GM12878 (cell line): ENCODE measurements at regions not wholly inside any gene's neighbourhood (a gene's known extent, or its start where the extent isn't known, plus 50 kb on each side); places are given as distances from the start of the nearest gene placed in this dataset.

Experiments
- ATAC-seq: fragments of 200-7000 bp; cut with Tn5 transposase; 3 replicates; pipeline ENCODE4 v1.9.1; 2020; ENCODE audit warnings: mild to moderate bottlenecking, moderate library complexity
- BruUV-seq: library from RNA; stranded (reverse); fragments of 400-500 nt; replicated peaks from 2 replicates; lab custom pipeline; 2021; lab: Mats Ljungman, UMichigan
- CTCF ChIA-PET: fragments of 300-600 bp; sonication (Branson Sonifier 250); formaldehyde crosslinking; extraction: SDS; loops from one replicate; lab custom pipeline; 2021; ENCODE audit warnings: inconsistent platforms; lab: Yijun Ruan, JAX
- POLR2A ChIA-PET: fragments of 350-600 bp; formaldehyde crosslinking; extraction: SDS; loops from one replicate; lab custom pipeline; 2021; ENCODE audit warnings: inconsistent platforms; lab: Charles Lee
- RAD21 ChIA-PET: fragments of 300-600 bp; sonication (Branson Sonifier 250); formaldehyde crosslinking; loops from one replicate; lab custom pipeline; 2023; ENCODE audit warnings: antibody characterized with exemption; ENCODE audit not compliant: unreplicated experiment; lab: Charles Lee
- SMC1A ChIA-PET: fragments of 300-600 bp; sonication (Branson Sonifier 250); formaldehyde crosslinking; loops from one replicate; lab custom pipeline; 2023; ENCODE audit not compliant: unreplicated experiment, uncharacterized antibody; lab: Charles Lee
- DNase-seq: peaks from one replicate; pipeline ENCODE4 v3.0.0-alpha.2; 2011; ENCODE audit warnings: low read depth, low spot score
- FAIRE-seq: peaks from 3 replicates; lab custom pipeline; 2011; peaks lifted over from hg19 to GRCh38; lab: Jason Lieb, UNC
- H2AFZ ChIP-seq: 2 replicates; pipeline ENCODE4 v1.6.0; 2011; ENCODE audit warnings: low read depth, low read length, control low read depth; ENCODE audit not compliant: control insufficient read depth
- H3K27ac ChIP-seq: 2 replicates; pipeline ENCODE4 v1.5.1; 2011; ENCODE audit warnings: control low read depth; ENCODE audit not compliant: control insufficient read depth, insufficient read depth
- H3K27me3 ChIP-seq, 2 experiments: replicated peaks in 1 of 2; 2 replicates each; pipeline versions ENCODE4 v1.6.0 to v1.6.1; 2011; ENCODE audit warnings: low read length in 1 of 2; ENCODE audit not compliant: control insufficient read depth in 2 of 2, insufficient read depth in 2 of 2
- H3K36me3 ChIP-seq, 2 experiments: 2 replicates each; pipeline ENCODE4 v1.5.1; 2011; ENCODE audit warnings: low read length in 1 of 2; ENCODE audit not compliant: control insufficient read depth in 2 of 2, insufficient read depth in 2 of 2
- H3K4me1 ChIP-seq: 2 replicates; pipeline ENCODE4 v1.6.1; 2011; ENCODE audit warnings: mild to moderate bottlenecking, low read length, moderate library complexity, mixed read lengths; ENCODE audit not compliant: control insufficient read depth, insufficient read depth
- H3K4me2 ChIP-seq: 2 replicates; pipeline ENCODE4 v1.6.0; 2011; ENCODE audit warnings: control low read depth; ENCODE audit not compliant: control insufficient read depth, insufficient read depth
- H3K4me3 ChIP-seq: fragments of 200-600 bp; sonication (generic); 2 replicates; pipeline ENCODE4 v1.5.1; 2016
- H3K79me2 ChIP-seq: 2 replicates; pipeline ENCODE4 v1.6.0; 2011; ENCODE audit warnings: low read length; ENCODE audit not compliant: control insufficient read depth, insufficient read depth
- H3K9ac ChIP-seq: 2 replicates; pipeline ENCODE4 v1.8.0; 2011; ENCODE audit warnings: low read length, control low read depth, mixed read lengths; ENCODE audit not compliant: control insufficient read depth, insufficient read depth
- H3K9me3 ChIP-seq: replicated peaks from 3 replicates; pipeline ENCODE4 v1.5.1; 2011; ENCODE audit warnings: mild to moderate bottlenecking, low read length; ENCODE audit not compliant: control insufficient read depth, insufficient read depth
- H4K20me1 ChIP-seq: 2 replicates; pipeline ENCODE4 v1.6.0; 2011; ENCODE audit not compliant: control insufficient read depth, insufficient read depth
- NRF1 ChIP-seq: conservative IDR thresholded peaks from 2 replicates; pipeline ENCODE4 v1.6.1; 2011; ENCODE audit warnings: mild to moderate bottlenecking, low read depth, low read length, improper control_type of control experiment
- WGBS: methylation state at CpG from one replicate; pipeline ENCODE4 v1.1.6; 2016; ENCODE audit warnings: low lambda C conversion rate; ENCODE audit not compliant: insufficient replicate concordance, insufficient coverage; ENCODE audit errors: missing lambda C conversion rate; 5-methylcytosine and 5-hydroxymethylcytosine counted together
- in situ Hi-C: fragments of 300-500 bp; cut with MboI; formaldehyde crosslinking; loops from 9 replicates; pipeline ENCODE4 v1.14.3; 2018; ENCODE audit warnings: mixed read lengths
- intact Hi-C: fragments of 100-400 bp; cut with micrococcal nuclease; formaldehyde crosslinking; loops from one replicate; pipeline ENCODE4 v1.14.2; 2022; ENCODE audit not compliant: unreplicated experiment
- TF ChIP-seq, protein P1 (sequence below): IDR thresholded peaks from 2 replicates; pipeline ENCODE4 v1.6.1; 2012; ENCODE audit warnings: improper control_type of control experiment, low read depth, low read length; ENCODE audit not compliant: insufficient replicate concordance
- TF ChIP-seq, protein P2 (sequence below), 3 experiments: IDR thresholded peaks in 2 of 3; conservative IDR thresholded peaks in 1 of 3; 2 replicates each; pipeline ENCODE4 v1.5.1; 2011; ENCODE audit warnings: low read depth in 3 of 3, low read length in 3 of 3, mild to moderate bottlenecking in 3 of 3, control low read depth in 2 of 3, moderate library complexity in 2 of 3, inconsistent platforms in 1 of 3, mixed read lengths in 1 of 3; ENCODE audit not compliant: control insufficient read depth in 2 of 3, insufficient read depth in 1 of 3; ENCODE audit errors: extremely low read depth in 1 of 3

DNA sequence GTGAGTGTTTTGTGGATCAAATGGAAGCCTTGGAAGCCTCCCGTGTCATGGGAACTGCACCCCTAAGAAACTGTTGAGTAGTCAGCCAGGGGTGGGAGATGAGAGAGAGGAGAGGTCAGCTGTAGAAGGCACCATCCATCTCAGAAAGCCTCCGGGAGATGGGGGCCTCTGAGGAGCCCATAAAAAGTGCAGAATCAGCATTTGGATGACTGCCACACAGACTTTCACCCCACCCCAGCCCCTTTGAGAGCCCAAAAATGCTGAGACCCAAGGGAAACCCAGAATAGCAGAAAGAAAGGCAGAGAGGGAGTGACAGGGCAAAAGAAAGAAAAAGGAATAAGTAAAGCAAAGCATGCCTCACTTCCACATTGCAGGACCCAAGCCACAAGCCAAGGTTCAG lies 443.1 kb upstream of the ZEB2 start:
- ChIA-PET SMC1A (no interaction called here), RAD21 (no interaction called here), CTCF (no interaction called here), POLR2A (no interaction called here)
- H3K27me3 ChIP-seq: no peaks in the 10 kb centered on the region; a peak in 1 of 4 replicates
- no peak for ATAC-seq
- no peaks in the 10 kb centered on the region for H3K4me1 ChIP-seq
- H3K79me2 ChIP-seq: no peaks in the 10 kb centered on the region
- no peak for FAIRE-seq
- 40% methylated on average over 2 of the region's 2 CpGs for WGBS
- no TSS peak for BruUV-seq
- no peak overlapping the region for H3K4me3 ChIP-seq
- no peaks in the 10 kb centered on the region; the same call in 2 of the 3 replicates for H3K9me3 ChIP-seq
- no peaks in the 10 kb centered on the region for H4K20me1 ChIP-seq
- H3K9ac ChIP-seq: no peak overlapping the region
- H3K36me3 ChIP-seq: no peaks in the 10 kb centered on the region
- intact Hi-C loops (no loop called here), in situ Hi-C loops (no loop called here)
- TF ChIP-seq, protein P1, sequence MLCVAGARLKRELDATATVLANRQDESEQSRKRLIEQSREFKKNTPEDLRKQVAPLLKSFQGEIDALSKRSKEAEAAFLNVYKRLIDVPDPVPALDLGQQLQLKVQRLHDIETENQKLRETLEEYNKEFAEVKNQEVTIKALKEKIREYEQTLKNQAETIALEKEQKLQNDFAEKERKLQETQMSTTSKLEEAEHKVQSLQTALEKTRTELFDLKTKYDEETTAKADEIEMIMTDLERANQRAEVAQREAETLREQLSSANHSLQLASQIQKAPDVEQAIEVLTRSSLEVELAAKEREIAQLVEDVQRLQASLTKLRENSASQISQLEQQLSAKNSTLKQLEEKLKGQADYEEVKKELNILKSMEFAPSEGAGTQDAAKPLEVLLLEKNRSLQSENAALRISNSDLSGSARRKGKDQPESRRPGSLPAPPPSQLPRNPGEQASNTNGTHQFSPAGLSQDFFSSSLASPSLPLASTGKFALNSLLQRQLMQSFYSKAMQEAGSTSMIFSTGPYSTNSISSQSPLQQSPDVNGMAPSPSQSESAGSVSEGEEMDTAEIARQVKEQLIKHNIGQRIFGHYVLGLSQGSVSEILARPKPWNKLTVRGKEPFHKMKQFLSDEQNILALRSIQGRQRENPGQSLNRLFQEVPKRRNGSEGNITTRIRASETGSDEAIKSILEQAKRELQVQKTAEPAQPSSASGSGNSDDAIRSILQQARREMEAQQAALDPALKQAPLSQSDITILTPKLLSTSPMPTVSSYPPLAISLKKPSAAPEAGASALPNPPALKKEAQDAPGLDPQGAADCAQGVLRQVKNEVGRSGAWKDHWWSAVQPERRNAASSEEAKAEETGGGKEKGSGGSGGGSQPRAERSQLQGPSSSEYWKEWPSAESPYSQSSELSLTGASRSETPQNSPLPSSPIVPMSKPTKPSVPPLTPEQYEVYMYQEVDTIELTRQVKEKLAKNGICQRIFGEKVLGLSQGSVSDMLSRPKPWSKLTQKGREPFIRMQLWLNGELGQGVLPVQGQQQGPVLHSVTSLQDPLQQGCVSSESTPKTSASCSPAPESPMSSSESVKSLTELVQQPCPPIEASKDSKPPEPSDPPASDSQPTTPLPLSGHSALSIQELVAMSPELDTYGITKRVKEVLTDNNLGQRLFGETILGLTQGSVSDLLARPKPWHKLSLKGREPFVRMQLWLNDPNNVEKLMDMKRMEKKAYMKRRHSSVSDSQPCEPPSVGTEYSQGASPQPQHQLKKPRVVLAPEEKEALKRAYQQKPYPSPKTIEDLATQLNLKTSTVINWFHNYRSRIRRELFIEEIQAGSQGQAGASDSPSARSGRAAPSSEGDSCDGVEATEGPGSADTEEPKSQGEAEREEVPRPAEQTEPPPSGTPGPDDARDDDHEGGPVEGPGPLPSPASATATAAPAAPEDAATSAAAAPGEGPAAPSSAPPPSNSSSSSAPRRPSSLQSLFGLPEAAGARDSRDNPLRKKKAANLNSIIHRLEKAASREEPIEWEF: no peak
- H3K4me2 ChIP-seq: no peak overlapping the region
- DNase-seq: no peak
- H3K27ac ChIP-seq: no peak overlapping the region
- H2AFZ ChIP-seq: no peak overlapping the region

DNA sequence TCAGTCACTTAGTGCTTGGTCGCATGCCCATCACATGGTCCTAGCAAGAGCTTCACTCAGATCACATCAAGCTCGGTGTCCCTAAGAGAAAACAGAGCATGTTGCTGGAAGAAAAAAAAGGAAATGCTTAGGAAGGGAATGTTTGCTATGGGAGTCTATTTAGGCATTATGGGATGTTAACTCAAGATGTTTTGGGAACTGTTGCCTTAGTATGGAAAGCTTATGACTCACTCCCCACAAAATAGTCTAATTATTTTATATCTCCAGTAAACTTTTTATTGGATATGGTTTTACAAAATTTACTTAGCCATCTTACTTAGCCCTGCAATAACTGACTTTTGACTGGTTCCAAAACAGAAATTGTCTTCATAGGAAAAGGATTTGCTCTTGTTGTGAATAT lies 439.5 kb upstream of the ZEB2 start:
- Histone ChIP-seq H3K79me2 (no peaks in the 10 kb centered on the region), H3K9ac (no peak overlapping the region), H4K20me1 (no peaks in the 10 kb centered on the region), H3K4me2 (no peak overlapping the region), H3K27me3 (no peaks in the 10 kb centered on the region; a peak in 1 of 4 replicates), H3K9me3 (no peaks in the 10 kb centered on the region; the same call in 2 of the 3 replicates), H3K4me1 (no peaks in the 10 kb centered on the region), H3K4me3 (no peak overlapping the region), H2AFZ (no peak overlapping the region), H3K27ac (no peak overlapping the region), H3K36me3 (no peaks in the 10 kb centered on the region)
- no peak for ATAC-seq
- SMC1A ChIA-PET: no interaction called here
- BruUV-seq: no TSS peak
- TF ChIP-seq, protein P2, sequence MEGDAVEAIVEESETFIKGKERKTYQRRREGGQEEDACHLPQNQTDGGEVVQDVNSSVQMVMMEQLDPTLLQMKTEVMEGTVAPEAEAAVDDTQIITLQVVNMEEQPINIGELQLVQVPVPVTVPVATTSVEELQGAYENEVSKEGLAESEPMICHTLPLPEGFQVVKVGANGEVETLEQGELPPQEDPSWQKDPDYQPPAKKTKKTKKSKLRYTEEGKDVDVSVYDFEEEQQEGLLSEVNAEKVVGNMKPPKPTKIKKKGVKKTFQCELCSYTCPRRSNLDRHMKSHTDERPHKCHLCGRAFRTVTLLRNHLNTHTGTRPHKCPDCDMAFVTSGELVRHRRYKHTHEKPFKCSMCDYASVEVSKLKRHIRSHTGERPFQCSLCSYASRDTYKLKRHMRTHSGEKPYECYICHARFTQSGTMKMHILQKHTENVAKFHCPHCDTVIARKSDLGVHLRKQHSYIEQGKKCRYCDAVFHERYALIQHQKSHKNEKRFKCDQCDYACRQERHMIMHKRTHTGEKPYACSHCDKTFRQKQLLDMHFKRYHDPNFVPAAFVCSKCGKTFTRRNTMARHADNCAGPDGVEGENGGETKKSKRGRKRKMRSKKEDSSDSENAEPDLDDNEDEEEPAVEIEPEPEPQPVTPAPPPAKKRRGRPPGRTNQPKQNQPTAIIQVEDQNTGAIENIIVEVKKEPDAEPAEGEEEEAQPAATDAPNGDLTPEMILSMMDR (IDR thresholded peaks at IDR 0.05 in 2 of 3, conservative IDR thresholded peaks at IDR 0.05 in 1 of 3; ENCODE audit: control insufficient read depth in 2 of 3, extremely low read depth in 1 of 3, insufficient read depth in 1 of 3, low read depth in 3 of 3, low read length in 3 of 3): no peak
- no peak for TF ChIP-seq NRF1
- FAIRE-seq: no peak
- DNase-seq: no peak
- POLR2A ChIA-PET: no interaction called here
- CTCF ChIA-PET: no interaction called here
- RAD21 ChIA-PET: no interaction called here
- in situ Hi-C loops: no loop called here
- intact Hi-C loops: no loop called here
- WGBS: 42% methylated on average over 2 of the region's 2 CpGs
